ENCODE measurements at regions not wholly inside any gene's neighbourhood (a gene's known extent, or its start where the extent isn't known, plus 50 kb on each side); places are given as distances from the start of the nearest gene placed in this dataset.

- no peaks in the 10 kb centered on the region for H3K9me3 ChIP-seq
- H3K36me3 ChIP-seq, result no peaks in the 10 kb centered on the region
- peaks cover 0 to 39% (median 6%) of the 10 kb centered on the region in 9 donors for H3K27me3 ChIP-seq
- intact Hi-C loops (cut with DNase I), result loop anchor here in 8 of 10 donors (2.0 to 10.0 kb wide), 7 partner anchors 194 to 732 kb away; no protein-coding TSS in a partner anchor
- 55 to 57% (median 56%) methylated on average over 28 of the region's 28 CpGs for WGBS, 4 donors
- H3K27ac ChIP-seq, result no peak overlapping the region
- H3K4me3 ChIP-seq, result no peak overlapping the region
- peaks cover 0 to 4% (median 0%) of the 10 kb centered on the region in 12 donors for H3K4me1 ChIP-seq
- DNase-seq (peak in 1 of 5 donors; percentile 15), ATAC-seq (peak in 2 of 4 donors; percentile 28 to 37)
- TF ChIP-seq POLR2A (IDR thresholded peaks at IDR 0.05) (no peak), CTCF (IDR thresholded peaks at IDR 0.05) (peak in 9 of 12 donors; percentile 6 to 57 (median 47))
These were observed 71.7 kb upstream of the FRMD1 start for GRCh38 chr6:168150551-168151320.

- Histone ChIP-seq H3K9me3 (peaks cover 0 to 4% (median 0%) of the 10 kb centered on the region in 12 donors), H3K27ac (no peak overlapping the region), H3K4me3 (no peak overlapping the region), H3K27me3 (peaks cover 0 to 40% (median 6%) of the 10 kb centered on the region in 9 donors), H3K4me1 (peaks cover 0 to 4% (median 0%) of the 10 kb centered on the region in 12 donors), H3K36me3 (no peaks in the 10 kb centered on the region)
- intact Hi-C loops (cut with DNase I), result no loop called here
- WGBS, 4 donors, result 69 to 75% (median 71%) methylated on average over 14 of the region's 14 CpGs
- no peak for ATAC-seq
- TF ChIP-seq POLR2A (IDR thresholded peaks at IDR 0.05) (no peak), CTCF (IDR thresholded peaks at IDR 0.05) (no peak)
- DNase-seq, result peak in 1 of 5 donors; percentile 9
These were observed 70.0 kb upstream of the FRMD1 start for GRCh38 chr6:168149015-168149414.

- TF ChIP-seq CTCF (IDR thresholded peaks at IDR 0.05) (no peak), POLR2A (IDR thresholded peaks at IDR 0.05) (no peak)
- intact Hi-C loops (cut with DNase I), result no loop called here
- 85 to 89% (median 88%) methylated on average over 14 of the region's 14 CpGs for WGBS, 4 donors
- DNase-seq (peak in 1 of 5 donors; percentile 4), ATAC-seq (no peak)
- no peak overlapping the region for H3K27ac ChIP-seq
- H3K9me3 ChIP-seq, result peaks cover 0 to 4% (median 0%) of the 10 kb centered on the region in 12 donors
- no peaks in the 10 kb centered on the region for H3K36me3 ChIP-seq
- H3K4me1 ChIP-seq, result peaks cover 0 to 4% (median 0%) of the 10 kb centered on the region in 12 donors
- H3K27me3 ChIP-seq, result peaks cover 0 to 40% (median 6%) of the 10 kb centered on the region in 9 donors
- no peak overlapping the region for H3K4me3 ChIP-seq
These were observed 69.3 kb upstream of the FRMD1 start for GRCh38 chr6:168148231-168148849.

- peaks cover 0 to 4% (median 0%) of the 10 kb centered on the region in 12 donors for H3K9me3 ChIP-seq
- TF ChIP-seq CTCF (IDR thresholded peaks at IDR 0.05), result no peak
- no peak for TF ChIP-seq POLR2A (IDR thresholded peaks at IDR 0.05)
- H3K27me3 ChIP-seq, result peaks cover 0 to 40% (median 6%) of the 10 kb centered on the region in 9 donors
- no peak overlapping the region for H3K27ac ChIP-seq
- intact Hi-C loops (cut with DNase I), result no loop called here
- ATAC-seq (no peak), DNase-seq (peak in 1 of 5 donors; percentile 5)
- H3K4me1 ChIP-seq, result peaks cover 0 to 4% (median 0%) of the 10 kb centered on the region in 12 donors
- 63 to 72% (median 64%) methylated on average over 4 of the region's 4 CpGs for WGBS, 4 donors
- H3K4me3 ChIP-seq, result no peak overlapping the region
- no peaks in the 10 kb centered on the region for H3K36me3 ChIP-seq
These were observed 68.3 kb upstream of the FRMD1 start for GRCh38 chr6:168147205-168147738.

All from heart left ventricle (tissue), 16 donors.